ENCODE measurements at regions not wholly inside any gene's neighbourhood (a gene's known extent, or its start where the extent isn't known, plus 50 kb on each side); places are given as distances from the start of the nearest gene placed in this dataset.

DNA sequence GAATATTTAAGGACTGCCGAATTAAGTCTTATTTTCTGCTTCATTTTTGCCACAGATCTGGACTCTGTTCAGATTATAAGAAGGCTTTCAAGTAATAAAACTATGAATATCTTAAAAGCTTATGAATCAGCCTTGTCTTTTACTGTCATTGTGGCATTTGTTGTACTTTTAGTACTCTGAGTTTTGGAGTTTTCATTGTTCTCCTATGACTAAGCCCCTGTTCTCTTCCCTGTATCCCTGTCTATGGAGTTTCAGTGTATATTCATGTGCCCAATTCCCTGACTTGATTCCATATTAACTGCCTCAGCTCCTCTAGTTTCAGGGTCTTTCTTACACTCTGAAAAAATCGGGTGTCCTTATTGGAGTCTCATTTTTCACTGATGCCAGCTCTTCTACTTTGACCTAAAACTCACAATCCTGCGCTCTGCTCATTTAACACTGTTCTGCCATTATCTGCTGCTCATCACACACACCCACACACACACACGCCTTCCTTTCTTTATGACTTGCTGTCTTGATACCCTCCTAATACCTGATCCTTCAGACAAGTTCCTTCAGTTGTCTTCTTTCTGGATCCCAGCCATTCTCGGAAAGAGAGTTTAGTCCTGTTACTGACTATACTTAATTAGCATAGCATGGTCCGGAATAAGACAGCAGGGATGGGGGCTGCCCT, 511.8 kb downstream of the CPS1 start:
- ATAC-seq, result no peak

GRCh38 chr2:211070547-211070946, 514.1 kb downstream of the CPS1 start:
- ATAC-seq, result no peak

DNA sequence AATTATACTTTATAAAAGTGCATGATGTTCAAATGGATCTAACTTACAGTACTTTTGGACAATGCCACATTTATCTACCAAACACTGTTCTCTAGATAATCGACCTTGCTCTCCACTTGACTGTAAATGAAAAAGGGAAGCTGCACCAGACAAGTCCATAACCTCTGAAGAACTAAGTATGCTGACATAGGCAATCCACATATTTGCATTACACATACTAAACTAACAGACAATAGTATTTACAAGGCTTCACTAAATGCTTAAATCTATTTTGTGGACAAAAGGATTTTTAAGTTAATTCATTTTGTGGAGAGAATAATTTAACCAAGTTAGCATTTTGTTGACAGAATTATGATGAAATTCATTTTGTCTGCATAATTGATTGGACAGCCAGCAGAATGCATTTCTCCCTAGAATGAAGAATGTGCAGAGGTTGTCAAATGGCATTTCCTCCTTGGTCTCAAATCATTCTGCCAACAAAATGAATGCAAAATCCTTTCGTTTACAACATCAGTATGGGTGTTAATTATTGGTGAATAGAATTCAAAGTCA, 520.9 kb downstream of the CPS1 start:
- ATAC-seq, result no peak

- no peak for ATAC-seq
Observed at GRCh38 chr2:211084352-211084751, 528.0 kb downstream of the CPS1 start.

DNA sequence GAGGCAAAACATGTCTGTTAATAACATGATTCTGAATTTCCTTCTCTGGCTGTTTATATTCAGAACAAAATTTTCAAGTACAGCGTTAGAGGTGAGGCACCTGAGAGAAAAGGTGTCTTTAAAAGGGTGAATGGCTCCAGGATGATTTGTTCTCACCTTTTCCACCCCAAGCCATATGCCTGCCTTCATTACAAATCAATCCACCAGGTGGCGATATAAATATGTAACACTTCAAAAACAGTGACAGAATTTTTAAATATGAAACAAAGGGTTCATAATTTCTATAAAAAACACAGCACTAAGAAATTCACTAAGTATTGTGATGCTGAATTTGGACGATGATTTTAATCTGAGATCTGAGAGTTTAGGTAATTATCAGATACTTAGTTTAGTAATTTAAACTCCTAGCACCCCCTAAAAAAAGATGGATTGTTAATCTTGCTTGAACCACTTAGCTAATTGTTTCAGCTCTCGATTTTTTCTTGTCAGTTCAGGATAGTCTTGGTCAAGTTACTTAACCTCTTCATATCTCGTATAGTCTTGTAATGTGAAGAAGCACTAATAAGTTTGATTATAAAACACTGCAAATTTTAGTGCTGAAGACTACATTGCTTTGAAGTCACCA, 528.8 kb downstream of the CPS1 start:
- ATAC-seq, result no peak

- no peak for ATAC-seq
Observed at GRCh38 chr2:211086049-211086448, 529.6 kb downstream of the CPS1 start.

- ATAC-seq, result no peak
Observed at GRCh38 chr2:211089127-211089526, 532.7 kb downstream of the CPS1 start.

GRCh38 chr2:211093743-211094303, 537.4 kb downstream of the CPS1 start:
- no peak for ATAC-seq

DNA sequence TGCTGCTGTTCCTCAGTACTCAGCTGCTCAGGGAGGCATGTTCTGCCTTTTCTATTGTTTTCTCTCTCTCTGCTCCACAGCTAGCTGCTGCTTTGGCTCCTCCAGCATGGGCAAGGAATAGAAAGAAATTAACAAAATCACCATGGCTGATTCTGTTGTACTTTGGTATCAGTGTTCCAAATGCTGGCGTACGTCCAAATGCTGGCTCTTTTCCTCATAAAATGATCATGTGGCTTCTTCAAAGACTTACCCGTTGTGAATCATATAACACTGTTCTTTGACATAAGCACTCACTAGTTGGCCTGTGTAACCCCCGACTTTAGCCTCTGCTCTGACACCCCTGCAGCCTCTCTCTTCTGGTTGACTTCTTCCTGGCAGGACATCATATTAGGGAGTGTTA, 547.6 kb downstream of the CPS1 start:
- ATAC-seq, result no peak

DNA sequence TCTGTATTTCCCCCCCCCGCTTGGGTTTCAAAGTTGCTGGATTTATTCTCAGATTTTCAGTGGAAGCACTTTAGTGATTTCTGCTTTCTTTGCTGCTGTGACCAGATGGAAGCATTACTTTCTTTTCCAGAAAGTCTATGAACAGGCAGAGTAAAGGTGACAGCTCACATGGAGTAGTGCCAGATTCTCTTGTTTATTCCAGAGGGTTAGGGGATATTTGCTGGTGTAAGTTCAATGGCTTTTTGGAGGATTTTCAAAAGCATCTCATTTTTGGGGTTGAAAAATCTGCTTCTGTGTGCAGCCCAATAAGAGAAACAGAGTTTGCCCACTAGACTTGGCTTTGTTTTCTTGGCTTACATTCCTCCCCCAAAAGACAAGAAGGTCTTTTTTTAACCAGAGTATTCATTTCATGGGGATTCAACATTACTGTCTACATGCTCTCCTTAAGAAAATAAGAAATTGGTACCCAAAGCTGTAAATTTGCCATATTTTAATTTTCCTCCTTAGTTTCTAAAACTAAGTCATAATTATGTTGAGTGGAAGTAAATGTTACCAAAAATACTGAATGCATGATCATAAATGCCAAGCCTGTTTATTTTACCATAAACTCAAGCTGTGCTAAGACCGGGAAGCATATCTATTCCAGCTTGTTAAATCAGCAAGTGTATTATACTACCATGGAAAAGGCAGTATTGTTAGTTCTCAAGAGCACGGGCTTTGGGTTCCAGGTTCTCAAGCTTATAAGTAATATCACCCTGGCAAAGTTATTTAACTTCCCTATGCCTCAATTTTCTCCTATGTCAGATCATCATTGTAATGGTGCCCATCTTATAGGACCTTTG, 557.2 kb downstream of the CPS1 start:
- ATAC-seq, result no peak

DNA sequence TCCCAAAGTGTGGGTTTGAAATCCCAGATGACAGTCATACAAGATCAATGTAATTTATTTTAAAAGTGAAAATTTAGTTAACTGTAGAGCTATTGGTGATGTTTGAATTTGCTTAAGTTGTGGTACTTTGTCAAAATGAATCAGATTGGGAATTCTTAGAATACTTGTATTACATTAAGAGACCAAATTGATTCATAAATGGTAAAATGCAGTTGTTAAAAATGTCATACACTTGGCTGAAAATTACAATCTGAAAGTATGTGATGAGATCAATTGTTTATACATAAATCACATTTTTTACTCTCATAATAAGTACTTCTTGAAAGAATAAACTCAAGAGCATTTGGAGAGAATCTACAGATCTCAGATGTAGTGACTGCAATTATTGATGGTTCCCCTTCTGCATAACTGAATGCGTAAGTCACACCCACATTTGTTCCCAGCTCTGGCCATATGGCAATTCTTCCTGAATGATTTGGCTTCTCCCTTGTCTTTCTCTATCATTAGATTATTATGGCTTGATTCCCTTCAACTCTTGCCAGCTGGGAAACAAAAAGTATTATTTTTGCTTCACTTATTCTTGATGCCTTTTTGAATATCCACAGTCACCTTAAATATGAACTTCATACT, 558.5 kb downstream of the CPS1 start:
- no peak for ATAC-seq

DNA sequence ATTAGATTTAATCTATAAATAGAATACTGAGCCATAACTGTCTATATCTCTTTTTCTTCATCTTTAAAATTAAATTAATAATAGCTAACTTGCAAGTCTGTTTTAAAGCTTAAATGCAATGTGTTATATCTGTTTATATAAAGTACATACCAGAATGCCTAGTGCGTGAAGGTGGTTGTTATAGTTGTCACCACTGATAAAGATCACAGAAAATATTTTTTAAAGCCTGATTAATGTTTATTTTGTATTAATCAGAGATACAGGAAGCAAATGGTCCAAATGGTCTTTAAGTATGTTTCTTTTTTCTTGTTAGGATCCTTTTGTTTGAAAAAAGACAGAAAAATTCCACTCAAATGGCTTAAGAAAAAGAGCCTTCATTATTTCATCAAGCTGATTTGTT, 560.6 kb downstream of the CPS1 start:
- no peak for ATAC-seq

GRCh38 chr2:211126256-211126655, 569.9 kb downstream of the CPS1 start:
- no peak for ATAC-seq

GRCh38 chr2:211127501-211127900, 571.1 kb downstream of the CPS1 start:
- ATAC-seq, result no peak

DNA sequence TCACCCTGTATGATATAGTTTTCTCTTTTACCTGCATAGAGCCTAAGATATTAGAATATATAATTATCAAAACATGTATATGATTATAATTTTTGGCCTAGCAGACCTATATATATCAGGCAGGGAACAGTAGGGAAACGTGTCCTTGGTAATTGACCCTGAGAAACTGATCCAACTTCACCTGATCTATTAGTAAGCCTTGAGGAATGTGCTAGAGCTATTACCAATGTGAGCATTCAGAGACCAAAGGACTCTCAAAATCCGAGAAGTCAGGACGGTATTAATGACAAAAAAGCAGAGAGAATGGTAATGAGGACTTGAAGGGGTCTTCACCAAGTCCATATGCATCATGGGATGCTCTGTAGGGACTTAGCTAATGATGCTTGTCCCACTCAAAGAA, 571.9 kb downstream of the CPS1 start:
- no peak for ATAC-seq

DNA sequence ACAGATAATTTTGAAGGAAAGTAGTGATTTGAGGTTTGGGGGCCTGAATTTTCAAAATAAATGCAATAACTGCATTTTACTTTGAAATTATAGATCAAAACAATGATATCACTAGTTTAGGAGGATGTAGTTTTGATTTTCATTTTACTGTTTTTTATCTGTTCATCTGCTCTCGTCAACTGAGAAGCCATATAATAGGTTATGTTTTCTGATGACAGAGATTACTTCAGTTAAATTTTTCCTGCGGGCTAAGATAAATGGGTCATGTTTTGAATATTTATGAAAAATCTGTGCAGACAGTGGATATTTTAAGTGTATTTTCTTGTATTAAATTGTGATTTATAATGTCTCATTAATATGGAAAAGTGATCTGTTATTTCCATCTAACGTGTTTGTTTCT, 573.4 kb downstream of the CPS1 start:
- no peak for ATAC-seq

DNA sequence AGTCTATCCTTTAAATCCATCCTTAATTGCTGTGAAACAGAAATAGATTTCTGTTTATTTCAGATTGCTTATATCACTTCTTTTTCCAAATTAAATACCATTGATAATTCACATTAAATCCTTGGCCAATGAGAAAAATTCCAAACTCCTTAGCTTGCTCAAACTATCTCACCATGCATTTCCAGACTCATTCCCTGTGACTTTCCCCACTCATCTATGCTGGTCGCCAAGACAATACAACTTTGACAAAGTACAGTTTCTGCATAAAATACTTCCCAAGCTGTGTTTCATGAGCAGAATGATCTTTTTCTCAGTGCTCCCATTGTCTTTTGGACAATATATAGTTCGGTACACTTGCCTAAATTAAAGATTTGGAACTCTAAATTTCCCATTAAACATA, 575.6 kb downstream of the CPS1 start:
- ATAC-seq, result no peak

DNA sequence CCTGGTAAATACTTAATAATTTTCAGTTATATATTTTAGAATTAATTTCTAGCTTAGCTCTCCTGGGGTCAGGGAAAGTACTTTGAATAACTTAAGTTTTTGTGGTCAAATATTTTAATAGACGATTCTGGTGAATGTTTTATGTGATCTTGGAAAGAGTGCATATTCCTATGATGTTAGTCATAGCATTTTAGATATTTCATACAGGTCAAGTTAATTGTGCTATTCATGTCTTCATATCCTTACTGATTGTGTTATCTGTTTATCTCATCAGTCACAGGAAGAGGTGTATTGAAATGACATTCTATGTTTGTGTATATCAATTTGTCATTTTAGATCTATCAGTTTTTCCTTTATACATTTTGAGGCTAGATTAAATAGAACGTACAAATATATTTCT, 576.2 kb downstream of the CPS1 start:
- no peak for ATAC-seq

DNA sequence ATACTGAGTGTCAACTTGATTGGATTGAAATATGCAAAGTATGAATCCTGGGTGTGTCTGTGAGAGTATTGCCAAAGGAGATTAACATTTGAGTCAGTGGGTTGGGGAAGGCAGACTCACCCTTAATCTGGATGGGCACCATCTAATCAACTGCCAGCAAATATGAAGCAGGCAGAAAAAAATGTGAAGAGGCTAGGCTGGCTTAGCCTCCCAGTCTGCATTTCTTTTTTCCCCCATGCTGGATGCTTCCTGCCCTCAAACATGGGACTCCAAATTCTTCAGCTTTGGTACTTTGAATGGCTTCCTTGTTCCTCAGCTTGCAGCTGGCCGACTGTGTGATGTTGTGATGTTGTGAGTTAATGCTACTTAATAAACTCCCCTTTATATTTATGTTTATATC, 577.4 kb downstream of the CPS1 start:
- ATAC-seq, result no peak

DNA sequence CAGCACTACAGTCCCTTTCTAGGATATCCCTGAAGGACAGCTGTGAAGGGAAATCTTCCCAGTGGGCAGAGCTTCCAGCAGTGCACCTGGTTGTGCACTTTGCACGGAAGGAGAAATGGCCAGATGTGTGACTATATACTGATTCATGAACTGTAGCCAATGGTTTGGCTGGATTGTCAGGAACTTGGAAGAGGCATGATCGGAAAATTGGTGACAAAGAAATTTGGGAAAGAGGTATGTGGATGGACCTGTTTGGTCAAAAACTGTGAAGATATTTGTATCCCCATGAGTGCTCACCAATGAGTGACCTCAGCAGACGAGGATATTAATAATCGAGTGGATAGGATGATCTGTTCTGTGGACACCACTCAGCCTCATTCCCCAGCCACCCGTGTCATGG, 582.2 kb downstream of the CPS1 start:
- no peak for ATAC-seq

GRCh38 chr2:211141646-211142045, 585.2 kb downstream of the CPS1 start:
- no peak for ATAC-seq

- no peak for ATAC-seq
Observed at GRCh38 chr2:211144078-211144477, 587.7 kb downstream of the CPS1 start.

Data from activated CD4-positive, CD25-positive, alpha-beta regulatory T cell treated with anti-CD3 and anti-CD28 coated beads, Interleukin-2, amount 50 U/mL, for 24 hours (primary cell).